HTR-8/SVneo (cell line): ENCODE measurements at regions not wholly inside any gene's neighbourhood (a gene's known extent, or its start where the extent isn't known, plus 50 kb on each side); places are given as distances from the start of the nearest gene placed in this dataset.
A peak's percentile ranks its signal among the peaks of the same experiment; 100 is the strongest.
"Not testable (repeated sequence)": the region's sequence is repeated elsewhere in the genome, so short reads cannot be mapped to it uniquely, and the experiment has no call there.

Experiments
- DNase-seq: peaks from one replicate; pipeline ENCODE4 v3.0.0; 2011; ENCODE audit warnings: low spot score, mixed read lengths; ENCODE audit not compliant: insufficient read length
- FAIRE-seq: peaks from 2 replicates; lab custom pipeline; 2011; peaks lifted over from hg19 to GRCh38; lab: Jason Lieb, UNC

- FAIRE-seq (no peak), DNase-seq (no peak)
Observed at GRCh38 chr13:21871919-21872318, 201.0 kb downstream of the FGF9 start.

- no peak for DNase-seq
- no peak for FAIRE-seq
Observed at GRCh38 chr13:21872795-21873194, 201.9 kb downstream of the FGF9 start.

- DNase-seq (no peak), FAIRE-seq (no peak)
Observed at GRCh38 chr13:21875116-21875515, 204.2 kb downstream of the FGF9 start.

GRCh38 chr13:21879263-21879914 lies 208.5 kb downstream of the FGF9 start:
- FAIRE-seq: no peak
- no peak for DNase-seq

GRCh38 chr13:21882766-21883165 lies 211.9 kb downstream of the FGF9 start:
- DNase-seq (no peak), FAIRE-seq (no peak)

GRCh38 chr13:21883713-21884112 lies 212.8 kb downstream of the FGF9 start:
- DNase-seq (no peak), FAIRE-seq (no peak)

GRCh38 chr13:21884299-21884909 lies 213.5 kb downstream of the FGF9 start:
- FAIRE-seq: no peak
- no peak for DNase-seq

GRCh38 chr13:21884965-21885567 lies 214.2 kb downstream of the FGF9 start:
- DNase-seq (no peak), FAIRE-seq (no peak)

- no peak for FAIRE-seq
Observed at GRCh38 chr13:21885714-21886224, 214.9 kb downstream of the FGF9 start.

GRCh38 chr13:21889651-21890050 lies 218.8 kb downstream of the FGF9 start:
- no peak for FAIRE-seq

More at GRCh38 chr13:21885714-21886224, 214.9 kb downstream of the FGF9 start:
- no peak for DNase-seq

GRCh38 chr13:21890220-21890619 lies 219.3 kb downstream of the FGF9 start:
- peak; percentile 85 for FAIRE-seq
- DNase-seq: not testable (repeated sequence)

More at GRCh38 chr13:21889651-21890050, 218.8 kb downstream of the FGF9 start:
- no peak for DNase-seq

- FAIRE-seq (no peak), DNase-seq (no peak)
Observed at GRCh38 chr13:21894091-21894490, 223.2 kb downstream of the FGF9 start.

- FAIRE-seq: no peak
Observed at GRCh38 chr13:21894703-21895699, 224.1 kb downstream of the FGF9 start.

GRCh38 chr13:21895779-21896178 lies 224.9 kb downstream of the FGF9 start:
- FAIRE-seq (no peak), DNase-seq (no peak)

More at GRCh38 chr13:21894703-21895699, 224.1 kb downstream of the FGF9 start:
- DNase-seq: no peak

GRCh38 chr13:21897161-21897560 lies 226.3 kb downstream of the FGF9 start:
- no peak for FAIRE-seq
- no peak for DNase-seq

- FAIRE-seq (no peak), DNase-seq (no peak)
Observed at GRCh38 chr13:21898459-21898858, 227.6 kb downstream of the FGF9 start.

GRCh38 chr13:21898945-21899344 lies 228.1 kb downstream of the FGF9 start:
- DNase-seq (no peak), FAIRE-seq (no peak)

GRCh38 chr13:21901336-21901735 lies 230.5 kb downstream of the FGF9 start:
- FAIRE-seq: no peak
- no peak for DNase-seq

- FAIRE-seq (no peak), DNase-seq (no peak)
Observed at GRCh38 chr13:21901811-21902708, 231.2 kb downstream of the FGF9 start.
